22Rv1 (cell line): ENCODE measurements at regions not wholly inside any gene's neighbourhood (a gene's known extent, or its start where the extent isn't known, plus 50 kb on each side); places are given as distances from the start of the nearest gene placed in this dataset.

Experiments used
- ZFX ChIP-seq: fragments of 450-650 bp; IDR thresholded peaks from 2 replicates; pipeline ENCODE4 v1.6.1; 2017; ENCODE audit warnings: antibody characterized with exemption, borderline replicate concordance
- TF ChIP-seq, protein P1 (sequence below): fragments of 450-650 bp; IDR thresholded peaks from 2 replicates; pipeline ENCODE4 v1.5.1; 2017; ENCODE audit warnings: mild to moderate bottlenecking

DNA sequence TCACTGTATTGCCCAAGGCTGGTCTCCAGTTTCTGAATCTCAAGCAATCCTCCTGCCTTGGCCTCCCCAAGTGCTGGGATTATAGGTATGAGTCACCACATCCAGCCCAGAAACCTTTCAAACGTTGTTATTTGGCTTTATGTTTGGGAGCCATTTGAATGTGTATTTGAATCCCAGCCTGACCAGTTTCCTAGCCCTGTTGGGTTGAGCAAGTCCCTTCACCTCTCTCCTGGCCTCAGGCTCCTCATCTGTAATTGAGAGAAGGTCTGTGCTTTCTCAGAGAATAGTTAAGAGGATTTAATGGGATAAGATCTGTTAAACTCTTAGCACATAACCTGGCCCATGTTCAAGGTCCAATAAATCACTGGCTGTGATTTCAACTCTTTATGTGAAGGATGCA, 385.8 kb upstream of the RBFOX1 start:
- TF ChIP-seq, protein P1, sequence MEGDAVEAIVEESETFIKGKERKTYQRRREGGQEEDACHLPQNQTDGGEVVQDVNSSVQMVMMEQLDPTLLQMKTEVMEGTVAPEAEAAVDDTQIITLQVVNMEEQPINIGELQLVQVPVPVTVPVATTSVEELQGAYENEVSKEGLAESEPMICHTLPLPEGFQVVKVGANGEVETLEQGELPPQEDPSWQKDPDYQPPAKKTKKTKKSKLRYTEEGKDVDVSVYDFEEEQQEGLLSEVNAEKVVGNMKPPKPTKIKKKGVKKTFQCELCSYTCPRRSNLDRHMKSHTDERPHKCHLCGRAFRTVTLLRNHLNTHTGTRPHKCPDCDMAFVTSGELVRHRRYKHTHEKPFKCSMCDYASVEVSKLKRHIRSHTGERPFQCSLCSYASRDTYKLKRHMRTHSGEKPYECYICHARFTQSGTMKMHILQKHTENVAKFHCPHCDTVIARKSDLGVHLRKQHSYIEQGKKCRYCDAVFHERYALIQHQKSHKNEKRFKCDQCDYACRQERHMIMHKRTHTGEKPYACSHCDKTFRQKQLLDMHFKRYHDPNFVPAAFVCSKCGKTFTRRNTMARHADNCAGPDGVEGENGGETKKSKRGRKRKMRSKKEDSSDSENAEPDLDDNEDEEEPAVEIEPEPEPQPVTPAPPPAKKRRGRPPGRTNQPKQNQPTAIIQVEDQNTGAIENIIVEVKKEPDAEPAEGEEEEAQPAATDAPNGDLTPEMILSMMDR: no peak
- TF ChIP-seq ZFX: no peak
